Ecto neural progenitor cell (in vitro differentiated cells): ENCODE measurements at regions not wholly inside any gene's neighbourhood (a gene's known extent, or its start where the extent isn't known, plus 50 kb on each side); places are given as distances from the start of the nearest gene placed in this dataset.
A peak's percentile ranks its signal among the peaks of the same experiment; 100 is the strongest.

Source experiments
- DNase-seq: peaks from one replicate; pipeline ENCODE4 v3.0.0-alpha.2; 2018; ENCODE audit warnings: low spot score

GRCh38 chr5:54927097-54927746 lies 58.2 kb downstream of the ESM1 start:
- no peak for DNase-seq

DNA sequence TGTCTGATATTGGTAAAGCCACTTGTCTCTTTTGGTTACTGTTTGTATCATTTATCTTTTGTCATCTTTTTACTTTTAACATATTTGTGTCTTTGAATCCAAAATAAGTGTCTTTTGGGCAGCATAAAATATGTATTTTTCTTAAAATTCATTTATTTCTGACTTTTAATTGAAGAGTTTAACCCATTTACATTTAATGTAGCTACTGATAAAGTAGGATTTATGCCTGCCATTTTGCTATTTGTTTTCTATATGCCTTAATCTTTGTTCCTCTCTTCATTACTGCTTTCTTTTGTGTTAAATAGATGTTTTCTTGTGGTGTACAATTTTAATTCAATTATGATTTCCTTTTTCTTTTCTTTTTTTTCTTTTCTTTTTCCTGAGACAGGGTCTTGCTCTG lies 60.9 kb downstream of the ESM1 start:
- no peak for DNase-seq

GRCh38 chr5:54917323-54917722 lies 68.1 kb downstream of the ESM1 start:
- DNase-seq, result no peak

- no peak for DNase-seq
Measured at GRCh38 chr5:54915466-54916027, 69.8 kb downstream of the ESM1 start.

- no peak for DNase-seq
Measured at GRCh38 chr5:54912021-54912420, 73.4 kb downstream of the ESM1 start.

- DNase-seq, result no peak
Measured at GRCh38 chr5:54909911-54910870, 75.2 kb downstream of the ESM1 start.

GRCh38 chr5:54908774-54909525 lies 76.4 kb downstream of the ESM1 start:
- no peak for DNase-seq

DNA sequence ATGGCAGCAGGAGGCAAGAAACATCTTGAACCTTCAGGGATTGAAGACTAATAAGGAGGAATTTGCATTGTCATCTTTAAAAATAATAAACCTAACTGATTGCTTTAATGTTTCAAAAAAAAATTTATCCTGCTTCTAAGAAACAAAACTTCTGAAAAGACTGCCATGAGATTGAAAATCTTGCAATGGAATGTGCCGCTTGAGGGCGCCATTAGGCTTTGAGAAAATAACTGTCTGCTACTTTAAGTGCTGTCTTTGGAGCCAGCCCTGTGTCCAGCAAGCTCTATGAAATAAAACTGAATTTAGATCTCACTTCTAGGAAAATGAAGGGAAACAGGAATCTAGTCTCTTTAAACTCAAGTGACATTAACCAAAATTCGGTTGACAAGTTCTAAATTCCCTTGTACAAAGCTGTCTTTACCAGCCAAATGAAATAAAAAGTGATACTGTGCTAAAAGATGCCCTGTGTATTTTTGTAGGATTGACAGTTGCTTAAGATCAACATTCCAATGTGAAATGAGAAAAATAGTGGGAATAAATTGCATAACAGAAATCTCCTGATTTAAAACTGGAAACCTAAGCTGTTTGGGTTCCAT lies 79.4 kb downstream of the ESM1 start:
- peak; percentile 62 for DNase-seq

DNA sequence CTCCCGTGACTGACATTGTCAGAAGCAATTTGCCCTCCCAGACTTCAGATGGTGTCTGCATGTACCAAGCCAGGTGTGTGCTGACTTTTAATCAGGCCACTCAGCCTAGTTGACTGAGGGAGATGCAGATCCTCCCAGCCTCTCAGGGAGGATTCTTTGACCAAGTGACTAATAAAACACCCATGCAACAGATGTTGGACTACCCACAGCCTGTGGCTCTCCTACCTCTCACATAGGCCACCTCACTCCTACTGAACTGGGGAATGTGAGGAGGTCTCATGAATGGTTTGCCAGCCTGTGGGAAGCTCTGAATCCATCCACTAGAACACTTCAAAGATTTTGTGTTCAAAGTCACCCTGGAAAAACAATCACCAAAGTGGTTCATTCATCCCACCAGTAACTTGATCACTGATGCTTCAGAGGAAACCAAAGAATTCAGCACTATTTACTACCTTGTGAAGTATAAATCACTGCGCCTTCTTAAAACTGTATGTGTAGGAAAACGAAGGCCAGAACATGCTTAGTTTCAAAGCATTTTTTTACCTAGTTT lies 80.1 kb downstream of the ESM1 start:
- DNase-seq, result no peak

GRCh38 chr5:54904425-54904824 lies 81.0 kb downstream of the ESM1 start:
- no peak for DNase-seq

DNA sequence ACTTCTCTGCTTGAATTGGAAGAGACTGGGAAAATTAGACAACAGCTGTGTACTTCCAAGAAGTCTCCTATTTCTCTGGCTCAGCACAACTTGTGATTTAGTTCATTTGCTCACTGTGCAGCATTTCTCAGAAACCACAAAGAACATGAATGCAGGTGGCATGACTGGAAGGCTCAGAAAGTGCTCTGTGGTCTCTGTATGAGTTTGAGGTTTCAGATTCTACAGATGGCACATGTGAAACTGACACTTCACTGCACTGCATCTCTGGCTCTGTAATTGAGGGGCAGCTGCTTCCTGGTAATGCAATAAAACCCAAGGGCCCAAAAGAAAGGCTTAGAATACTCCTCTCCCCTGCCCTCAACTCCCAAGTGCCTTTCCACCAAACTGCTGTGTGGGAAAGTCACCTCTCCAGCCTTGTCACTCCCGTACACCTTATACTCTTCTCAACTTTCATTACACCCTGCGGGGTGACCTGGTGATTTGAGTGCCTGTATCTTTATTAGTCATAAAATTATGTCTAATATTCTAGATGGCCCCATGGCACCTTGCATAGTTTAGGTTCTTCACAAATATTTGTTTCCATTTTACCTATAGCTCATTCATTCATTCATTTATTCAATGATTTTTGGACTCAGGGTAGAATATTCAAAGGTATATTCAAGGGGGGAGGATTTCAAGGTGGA lies 82.5 kb downstream of the ESM1 start:
- no peak for DNase-seq

DNA sequence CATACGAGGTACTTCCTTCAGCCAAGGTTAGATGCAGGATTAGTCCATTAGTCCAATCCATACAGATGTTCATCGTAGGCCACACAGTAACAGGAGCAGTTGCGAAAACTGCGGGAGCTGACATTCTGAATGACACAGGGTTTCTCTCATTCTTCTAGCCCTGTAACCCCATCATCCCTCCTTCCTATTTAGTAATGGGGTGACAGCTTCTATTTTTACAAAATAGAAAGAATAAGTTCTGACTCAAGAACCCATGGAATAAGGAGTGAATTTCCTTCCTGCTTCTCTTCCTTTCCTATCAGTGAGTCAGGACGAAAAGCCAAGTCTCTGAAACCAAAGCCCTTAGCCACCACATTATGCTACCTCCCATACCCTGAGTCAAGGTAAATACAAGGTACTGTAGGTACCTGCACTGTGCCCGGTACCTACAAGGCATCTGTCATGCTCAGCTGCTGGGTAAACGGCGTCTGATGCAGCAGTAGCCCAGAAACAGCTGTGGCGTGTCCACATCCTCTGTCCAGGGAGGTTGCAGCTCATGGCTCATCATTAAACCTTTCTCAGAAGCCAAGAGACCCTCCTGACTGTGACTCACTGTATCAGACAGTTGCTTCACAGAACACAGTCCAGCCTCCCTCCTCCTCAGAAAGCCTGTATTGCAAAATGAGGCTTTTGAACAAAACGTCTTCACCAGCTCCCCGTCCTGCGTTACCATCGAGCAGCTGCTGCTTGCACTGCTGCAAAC lies 84.2 kb downstream of the ESM1 start:
- no peak for DNase-seq

- no peak for DNase-seq
Measured at GRCh38 chr5:54897001-54897400, 88.4 kb downstream of the ESM1 start.

GRCh38 chr5:54895816-54896341 lies 89.5 kb downstream of the ESM1 start:
- DNase-seq, result no peak

DNA sequence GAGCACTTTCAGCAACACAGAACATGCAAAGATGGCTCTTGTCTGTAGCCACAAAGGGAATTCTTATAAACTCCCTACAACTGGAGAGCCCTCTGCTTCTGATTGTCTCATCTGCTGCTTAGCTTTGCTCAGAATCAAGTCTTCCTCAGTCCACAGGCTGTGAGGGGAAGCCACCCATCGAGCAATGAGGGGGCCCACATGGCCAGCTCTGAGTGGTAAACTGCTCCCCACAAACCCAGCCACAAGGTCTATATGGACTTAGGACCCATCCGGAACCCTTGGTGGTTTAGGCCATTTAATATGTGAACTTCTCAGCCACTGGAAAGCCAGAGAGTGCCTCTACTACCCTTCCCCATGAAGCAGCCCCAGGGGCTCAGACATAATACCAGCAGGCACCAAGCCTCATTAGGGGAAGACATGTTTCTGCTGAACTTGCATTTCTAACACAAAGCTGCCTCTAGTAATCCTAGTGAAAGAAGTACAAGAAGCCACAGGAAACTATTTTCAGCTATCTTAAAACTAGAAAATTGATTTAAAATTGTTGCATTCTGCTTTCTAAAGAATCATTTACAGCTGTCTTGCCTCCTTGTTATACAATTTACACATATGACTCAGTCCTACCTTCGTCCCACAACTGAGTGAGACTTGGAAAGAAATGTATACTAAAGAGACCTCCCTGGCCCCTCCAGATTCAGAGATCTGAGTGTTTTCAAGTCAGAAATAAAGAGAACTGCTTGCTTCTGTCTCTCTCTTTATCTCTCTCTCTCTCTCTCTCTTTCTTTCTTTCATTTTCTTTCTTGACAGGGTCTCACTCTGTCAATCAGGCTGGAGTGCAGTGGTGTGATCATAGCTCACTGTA lies 90.2 kb downstream of the ESM1 start:
- DNase-seq, result no peak

- no peak for DNase-seq
Measured at GRCh38 chr5:54889826-54890225, 95.6 kb downstream of the ESM1 start.

DNA sequence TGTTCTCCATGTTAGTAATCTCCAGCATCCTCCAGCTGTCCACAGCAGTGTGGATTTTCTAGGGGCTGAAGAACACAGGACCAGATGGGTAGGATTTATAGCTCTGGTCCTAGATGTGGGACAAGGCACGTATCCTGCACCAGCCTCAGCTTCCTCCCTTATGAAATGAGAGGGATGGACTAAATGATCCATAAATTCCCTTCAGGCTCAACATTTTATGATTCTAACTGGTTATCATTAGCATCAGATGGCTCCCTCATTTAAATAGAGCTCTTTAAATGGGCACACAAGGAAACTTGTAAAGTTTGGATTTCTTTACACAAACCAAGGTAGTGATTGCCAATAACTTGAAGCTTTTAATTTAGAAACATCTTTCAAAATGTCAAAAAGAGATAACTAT lies 97.7 kb downstream of the ESM1 start:
- no peak for DNase-seq

- no peak for DNase-seq
Measured at GRCh38 chr5:54886866-54887265, 98.5 kb downstream of the ESM1 start.

DNA sequence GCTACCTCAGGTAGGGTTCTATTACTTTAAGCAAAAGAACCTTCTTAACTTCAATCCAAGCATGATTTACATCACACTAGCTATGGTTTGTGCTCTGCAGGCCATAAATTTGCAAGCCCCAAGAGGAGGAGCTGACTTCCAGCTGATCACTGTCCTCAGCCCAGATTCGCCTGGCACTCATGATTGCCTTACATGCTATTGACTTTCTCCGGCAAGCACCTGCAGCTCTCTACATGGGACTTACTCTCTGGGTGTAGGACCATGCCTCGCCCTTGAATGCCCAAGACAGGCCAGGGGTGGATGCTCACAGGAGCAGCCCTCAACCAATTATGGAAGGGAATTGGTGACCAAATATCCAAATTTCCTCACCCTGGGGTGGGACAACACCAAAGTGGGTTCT lies 99.8 kb downstream of the ESM1 start:
- no peak for DNase-seq
